ENCODE measurements at regions not wholly inside any gene's neighbourhood (a gene's known extent, or its start where the extent isn't known, plus 50 kb on each side); places are given as distances from the start of the nearest gene placed in this dataset.

GRCh38 chr20:52049001-52049731 is 142.4 kb downstream of the ZFP64 start:
- peak; percentile 74 for ATAC-seq
- TF ChIP-seq SNAI2 (CRISPR knock-in tag; IDR thresholded peaks at IDR 0.05) (no peak), RARB (CRISPR knock-in tag; IDR thresholded peaks at IDR 0.05) (no peak), TOX (CRISPR knock-in tag; IDR thresholded peaks at IDR 0.05; ENCODE audit: borderline replicate concordance) (no peak), PPARA (CRISPR knock-in tag; IDR thresholded peaks at IDR 0.05; ENCODE audit: borderline replicate concordance) (no peak), ESRRG (CRISPR knock-in tag; IDR thresholded peaks at IDR 0.05) (no peak), TSHZ2 (CRISPR knock-in tag; IDR thresholded peaks at IDR 0.05) (no peak), PATZ1 (CRISPR knock-in tag; IDR thresholded peaks at IDR 0.05; ENCODE audit: borderline replicate concordance) (no peak), ZNF8 (CRISPR knock-in tag; IDR thresholded peaks at IDR 0.05) (no peak), ISL1 (CRISPR knock-in tag; IDR thresholded peaks at IDR 0.05) (no peak), CSRNP3 (CRISPR knock-in tag; IDR thresholded peaks at IDR 0.05) (no peak)

- ATAC-seq, result no peak
- no peak for TF ChIP-seq OSR1 (CRISPR knock-in tag; IDR thresholded peaks at IDR 0.05)
- TF ChIP-seq TSHZ2 (CRISPR knock-in tag; IDR thresholded peaks at IDR 0.05), result no peak
- no peak for TF ChIP-seq ISL1 (CRISPR knock-in tag; IDR thresholded peaks at IDR 0.05)
- TF ChIP-seq ZFP3 (CRISPR knock-in tag; IDR thresholded peaks at IDR 0.05), result no peak
- TF ChIP-seq ZNF8 (CRISPR knock-in tag; IDR thresholded peaks at IDR 0.05), result no peak
- TF ChIP-seq PPARA (CRISPR knock-in tag; IDR thresholded peaks at IDR 0.05; ENCODE audit: borderline replicate concordance), result no peak
- no peak for TF ChIP-seq POU6F1 (CRISPR knock-in tag; IDR thresholded peaks at IDR 0.05; ENCODE audit: borderline replicate concordance, low read depth)
- no peak for TF ChIP-seq CSDC2 (CRISPR knock-in tag; IDR thresholded peaks at IDR 0.05)
- no peak for TF ChIP-seq ZNF565 (CRISPR knock-in tag; conservative IDR thresholded peaks at IDR 0.05; ENCODE audit: low read depth)
- no peak for TF ChIP-seq GLIS3 (CRISPR knock-in tag; IDR thresholded peaks at IDR 0.05)
- TF ChIP-seq ZFP30 (CRISPR knock-in tag; IDR thresholded peaks at IDR 0.05), result no peak
- no peak for TF ChIP-seq ZNF70 (CRISPR knock-in tag; IDR thresholded peaks at IDR 0.05)
- no peak for TF ChIP-seq TOX (CRISPR knock-in tag; IDR thresholded peaks at IDR 0.05; ENCODE audit: borderline replicate concordance)
- TF ChIP-seq SNAI2 (CRISPR knock-in tag; IDR thresholded peaks at IDR 0.05), result no peak
- TF ChIP-seq TCF4 (CRISPR knock-in tag; IDR thresholded peaks at IDR 0.05; ENCODE audit: borderline replicate concordance), result no peak
- TF ChIP-seq CREB5 (CRISPR knock-in tag; IDR thresholded peaks at IDR 0.05; ENCODE audit: low read depth), result no peak
- TF ChIP-seq ARNTL (CRISPR knock-in tag; IDR thresholded peaks at IDR 0.05; ENCODE audit: borderline replicate concordance, low read depth), result no peak
- TF ChIP-seq ZC3H10 (CRISPR knock-in tag; IDR thresholded peaks at IDR 0.05), result no peak
Observed at GRCh38 chr20:52047811-52048764, 143.5 kb downstream of the ZFP64 start.

Measured in SK-N-SH treated with all-trans-retinoic acid at 6 μM for 48 hours (cell line).